ENCODE measurements at regions not wholly inside any gene's neighbourhood (a gene's known extent, or its start where the extent isn't known, plus 50 kb on each side); places are given as distances from the start of the nearest gene placed in this dataset.
"Not testable (repeated sequence)": the region's sequence is repeated elsewhere in the genome, so short reads cannot be mapped to it uniquely, and the experiment has no call there.

GRCh38 chr1:147062956-147063355 lies 109.3 kb downstream of the PRKAB2 start (continued):
- TF ChIP-seq DDX20 (tag; IDR thresholded peaks at IDR 0.05; ENCODE audit: low read depth), result no peak

GRCh38 chr1:147061880-147062279 lies 110.4 kb downstream of the PRKAB2 start:
- H2AFZ ChIP-seq (ENCODE audit: low read depth, low read length); ATAC-seq; BruUV-seq (replicated peaks); H3K9me1 ChIP-seq (ENCODE audit: control insufficient read depth, insufficient read depth, low read length); in situ Hi-C loops (cut with MboI); H4K20me1 ChIP-seq (replicated peaks; ENCODE audit: control insufficient read depth, insufficient read depth, low read length); H3K4me3 ChIP-seq; H3K9me3 ChIP-seq (replicated peaks; ENCODE audit: control insufficient read depth, insufficient read depth, low read depth, low read length); H3K4me1 ChIP-seq (replicated peaks in 1 of 2; ENCODE audit: control insufficient read depth in 2 of 2, insufficient read depth in 2 of 2, low read length in 2 of 2); H3K36me3 ChIP-seq (ENCODE audit: control insufficient read depth, insufficient read depth, low read length); DNase-seq (ENCODE audit: extremely low read depth in 1 of 4, low spot score in 3 of 4); H3K27ac ChIP-seq (ENCODE audit: extremely low read depth, low read depth, low read length); FAIRE-seq; intact Hi-C loops (cut with micrococcal nuclease); H3K9ac ChIP-seq (ENCODE audit: insufficient read depth in 1 of 2, low read depth in 2 of 2, low read length in 2 of 2); CTCF ChIA-PET (ENCODE audit: low intra/inter-chr PET ratio); POLR2A ChIA-PET; H3K27me3 ChIP-seq (ENCODE audit: control insufficient read depth in 2 of 2, insufficient read depth in 2 of 2, low read length in 2 of 2); H3K4me2 ChIP-seq (ENCODE audit: insufficient read depth, low read length); H3K79me2 ChIP-seq (ENCODE audit: control insufficient read depth, insufficient read depth, low read length): not testable (repeated sequence)
- 0% methylated on average over 6 of the region's 21 CpGs for WGBS (ENCODE audit: insufficient coverage, low coverage, missing lambda C conversion rate)

GRCh38 chr1:147053269-147053668 lies 115.1 kb downstream of the NBPF12 start:
- CTCF ChIA-PET (ENCODE audit: low intra/inter-chr PET ratio), result no interaction called here
- H3K4me2 ChIP-seq (ENCODE audit: insufficient read depth, low read length), result no peak overlapping the region
- TF ChIP-seq ZNF518B (CRISPR knock-in tag; IDR thresholded peaks at IDR 0.05) (no peak), SREBF2 (CRISPR knock-in tag; IDR thresholded peaks at IDR 0.05) (no peak), SRSF9 (IDR thresholded peaks at IDR 0.05; ENCODE audit: borderline replicate concordance, low read depth, low read length) (no peak), MYBL2 (IDR thresholded peaks at IDR 0.05; ENCODE audit: low read depth) (no peak), MYBL2 (CRISPR knock-in tag; IDR thresholded peaks at IDR 0.05; ENCODE audit: borderline replicate concordance) (no peak), PYGO2 (tag; IDR thresholded peaks at IDR 0.05) (no peak), HOMEZ (CRISPR knock-in tag; IDR thresholded peaks at IDR 0.05) (no peak), TEAD1 (CRISPR knock-in tag; IDR thresholded peaks at IDR 0.05) (no peak), LEF1 (IDR thresholded peaks at IDR 0.05) (no peak), SIN3B (IDR thresholded peaks at IDR 0.05; ENCODE audit: low read depth) (no peak)

More at GRCh38 chr1:147053269-147053668, 115.1 kb downstream of the NBPF12 start:
- FAIRE-seq, result no peak
- no peak overlapping the region for H3K9ac ChIP-seq (ENCODE audit: insufficient read depth in 1 of 2, low read depth in 2 of 2, low read length in 2 of 2)
- H2AFZ ChIP-seq (ENCODE audit: low read depth, low read length), result no peak overlapping the region
- peaks cover 0 to 22% of the 10 kb centered on the region in 2 experiments; a peak in 3 of 5 replicates for H3K27me3 ChIP-seq (ENCODE audit: control insufficient read depth in 2 of 2, insufficient read depth in 2 of 2, low read length in 2 of 2)
- H3K27ac ChIP-seq (ENCODE audit: extremely low read depth, low read depth, low read length), result no peak overlapping the region
- POLR2A ChIA-PET, result no interaction called here
- no peak for ATAC-seq
- H3K9me1 ChIP-seq (ENCODE audit: control insufficient read depth, insufficient read depth, low read length), result no peaks in the 10 kb centered on the region
- no peak overlapping the region for H3K4me3 ChIP-seq
- no TSS peak for BruUV-seq (replicated peaks)
- H3K9me3 ChIP-seq (replicated peaks; ENCODE audit: control insufficient read depth, insufficient read depth, low read depth, low read length), result no peaks in the 10 kb centered on the region
- H3K79me2 ChIP-seq (ENCODE audit: control insufficient read depth, insufficient read depth, low read length), result no peaks in the 10 kb centered on the region
- 0% methylated on average over 4 of the region's 5 CpGs for WGBS (ENCODE audit: insufficient coverage, low coverage, missing lambda C conversion rate)
- in situ Hi-C loops (cut with MboI), result no loop called here
- no peaks in the 10 kb centered on the region for H3K4me1 ChIP-seq (replicated peaks in 1 of 2; ENCODE audit: control insufficient read depth in 2 of 2, insufficient read depth in 2 of 2, low read length in 2 of 2)
- no peaks in the 10 kb centered on the region for H4K20me1 ChIP-seq (replicated peaks; ENCODE audit: control insufficient read depth, insufficient read depth, low read length)
- no peak for DNase-seq (ENCODE audit: extremely low read depth in 1 of 4, low spot score in 3 of 4)
- H3K36me3 ChIP-seq (ENCODE audit: control insufficient read depth, insufficient read depth, low read length), result no peaks in the 10 kb centered on the region
- intact Hi-C loops (cut with micrococcal nuclease), result no loop called here

Measured in K562 (cell line).